ENCODE measurements at regions not wholly inside any gene's neighbourhood (a gene's known extent, or its start where the extent isn't known, plus 50 kb on each side); places are given as distances from the start of the nearest gene placed in this dataset.

DNA sequence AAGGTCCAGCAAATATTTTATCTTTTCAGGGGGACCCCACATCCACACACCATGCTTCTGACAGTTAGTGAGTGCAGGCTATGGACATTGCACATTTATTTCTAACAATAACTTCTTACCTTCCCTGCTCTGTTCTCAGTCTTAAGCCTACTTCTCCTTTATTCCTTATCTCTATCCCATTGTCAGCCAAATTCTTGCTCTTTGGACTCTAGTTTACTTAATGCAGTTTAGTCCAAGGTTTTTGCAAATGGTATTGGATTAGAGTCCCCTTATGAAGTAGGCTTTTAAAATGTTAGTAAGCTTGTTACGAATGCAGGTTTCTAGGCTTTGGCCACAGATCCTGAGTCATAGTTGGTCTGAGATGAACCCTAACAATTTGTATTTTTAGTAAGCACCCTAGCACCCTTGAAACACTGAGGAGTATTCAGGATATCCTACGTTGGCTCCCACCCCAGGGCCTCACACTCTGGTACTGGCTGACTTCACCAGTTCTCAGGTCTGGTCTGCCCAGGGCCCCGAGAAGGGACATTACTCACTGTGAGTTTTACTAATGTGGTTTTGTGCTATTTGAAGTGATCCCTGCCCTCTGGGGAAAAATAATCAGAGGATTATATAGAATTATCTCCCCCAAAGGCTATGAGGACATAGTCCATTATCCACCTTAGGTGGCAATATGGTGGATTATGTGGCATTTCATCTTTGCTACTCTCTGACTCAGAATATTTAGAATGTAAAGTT, 239.5 kb downstream of the TGFB2 start (continued):
- TF ChIP-seq, protein P1, sequence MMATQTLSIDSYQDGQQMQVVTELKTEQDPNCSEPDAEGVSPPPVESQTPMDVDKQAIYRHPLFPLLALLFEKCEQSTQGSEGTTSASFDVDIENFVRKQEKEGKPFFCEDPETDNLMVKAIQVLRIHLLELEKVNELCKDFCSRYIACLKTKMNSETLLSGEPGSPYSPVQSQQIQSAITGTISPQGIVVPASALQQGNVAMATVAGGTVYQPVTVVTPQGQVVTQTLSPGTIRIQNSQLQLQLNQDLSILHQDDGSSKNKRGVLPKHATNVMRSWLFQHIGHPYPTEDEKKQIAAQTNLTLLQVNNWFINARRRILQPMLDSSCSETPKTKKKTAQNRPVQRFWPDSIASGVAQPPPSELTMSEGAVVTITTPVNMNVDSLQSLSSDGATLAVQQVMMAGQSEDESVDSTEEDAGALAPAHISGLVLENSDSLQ (IDR thresholded peaks at IDR 0.05) = no peak
- TF ChIP-seq BRCA1 (IDR thresholded peaks at IDR 0.05; ENCODE audit: low read depth, low read length) = no peak
- TF ChIP-seq IRF5 (IDR thresholded peaks at IDR 0.05; ENCODE audit: borderline replicate concordance) = no peak
- TF ChIP-seq SREBF2 (IDR thresholded peaks at IDR 0.05; ENCODE audit: low read length) = no peak
- TF ChIP-seq KLF5 (IDR thresholded peaks at IDR 0.05; ENCODE audit: partially characterized antibody) = no peak
- no peak for TF ChIP-seq CHD4 (IDR thresholded peaks at IDR 0.05)
- TF ChIP-seq, protein P2, sequence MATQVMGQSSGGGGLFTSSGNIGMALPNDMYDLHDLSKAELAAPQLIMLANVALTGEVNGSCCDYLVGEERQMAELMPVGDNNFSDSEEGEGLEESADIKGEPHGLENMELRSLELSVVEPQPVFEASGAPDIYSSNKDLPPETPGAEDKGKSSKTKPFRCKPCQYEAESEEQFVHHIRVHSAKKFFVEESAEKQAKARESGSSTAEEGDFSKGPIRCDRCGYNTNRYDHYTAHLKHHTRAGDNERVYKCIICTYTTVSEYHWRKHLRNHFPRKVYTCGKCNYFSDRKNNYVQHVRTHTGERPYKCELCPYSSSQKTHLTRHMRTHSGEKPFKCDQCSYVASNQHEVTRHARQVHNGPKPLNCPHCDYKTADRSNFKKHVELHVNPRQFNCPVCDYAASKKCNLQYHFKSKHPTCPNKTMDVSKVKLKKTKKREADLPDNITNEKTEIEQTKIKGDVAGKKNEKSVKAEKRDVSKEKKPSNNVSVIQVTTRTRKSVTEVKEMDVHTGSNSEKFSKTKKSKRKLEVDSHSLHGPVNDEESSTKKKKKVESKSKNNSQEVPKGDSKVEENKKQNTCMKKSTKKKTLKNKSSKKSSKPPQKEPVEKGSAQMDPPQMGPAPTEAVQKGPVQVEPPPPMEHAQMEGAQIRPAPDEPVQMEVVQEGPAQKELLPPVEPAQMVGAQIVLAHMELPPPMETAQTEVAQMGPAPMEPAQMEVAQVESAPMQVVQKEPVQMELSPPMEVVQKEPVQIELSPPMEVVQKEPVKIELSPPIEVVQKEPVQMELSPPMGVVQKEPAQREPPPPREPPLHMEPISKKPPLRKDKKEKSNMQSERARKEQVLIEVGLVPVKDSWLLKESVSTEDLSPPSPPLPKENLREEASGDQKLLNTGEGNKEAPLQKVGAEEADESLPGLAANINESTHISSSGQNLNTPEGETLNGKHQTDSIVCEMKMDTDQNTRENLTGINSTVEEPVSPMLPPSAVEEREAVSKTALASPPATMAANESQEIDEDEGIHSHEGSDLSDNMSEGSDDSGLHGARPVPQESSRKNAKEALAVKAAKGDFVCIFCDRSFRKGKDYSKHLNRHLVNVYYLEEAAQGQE (IDR thresholded peaks at IDR 0.05; ENCODE audit: low read depth, low read length) = no peak

Measured in GM12878 (cell line).